SH-SY5Y (cell line): ENCODE measurements at regions not wholly inside any gene's neighbourhood (a gene's known extent, or its start where the extent isn't known, plus 50 kb on each side); places are given as distances from the start of the nearest gene placed in this dataset.

Experiments used
- GATA2 ChIP-seq: IDR thresholded peaks from 2 replicates; pipeline ENCODE4 v1.6.1; 2011; ENCODE audit warnings: mild to moderate bottlenecking, low read depth, low read length
- GATA3 ChIP-seq: IDR thresholded peaks from 2 replicates; pipeline ENCODE4 v1.6.1; 2011; ENCODE audit warnings: low read depth, mild to moderate bottlenecking, low read length, moderate library complexity

GRCh38 chr3:177356113-177356512 is 158.8 kb upstream of the TBL1XR1 start:
- TF ChIP-seq GATA3 (no peak), GATA2 (no peak)
